ENCODE measurements at regions not wholly inside any gene's neighbourhood (a gene's known extent, or its start where the extent isn't known, plus 50 kb on each side); places are given as distances from the start of the nearest gene placed in this dataset.

GRCh38 chr5:24368115-24368514 lies 276.7 kb downstream of the CDH10 start:
- no peak for DNase-seq

GRCh38 chr5:24376210-24376609 lies 268.6 kb downstream of the CDH10 start:
- DNase-seq: no peak

GRCh38 chr5:24376616-24377015 lies 268.2 kb downstream of the CDH10 start:
- DNase-seq: no peak

GRCh38 chr5:24381861-24382489 lies 262.8 kb downstream of the CDH10 start:
- no peak for DNase-seq

GRCh38 chr5:24385070-24385469 lies 259.7 kb downstream of the CDH10 start:
- DNase-seq: no peak

- no peak for DNase-seq
Measured at GRCh38 chr5:24385617-24386016, 259.2 kb downstream of the CDH10 start.

- no peak for DNase-seq
Measured at GRCh38 chr5:24388448-24388847, 256.3 kb downstream of the CDH10 start.

- DNase-seq: no peak
Measured at GRCh38 chr5:24389968-24390367, 254.8 kb downstream of the CDH10 start.

- no peak for DNase-seq
Measured at GRCh38 chr5:24391816-24392215, 253.0 kb downstream of the CDH10 start.

GRCh38 chr5:24397601-24398000 lies 247.2 kb downstream of the CDH10 start:
- no peak for DNase-seq

- DNase-seq: no peak
Measured at GRCh38 chr5:24401773-24402172, 243.0 kb downstream of the CDH10 start.

GRCh38 chr5:24407466-24407865 lies 237.3 kb downstream of the CDH10 start:
- peak; percentile 26 to 51 for DNase-seq

- no peak for DNase-seq
Measured at GRCh38 chr5:24428345-24428744, 216.4 kb downstream of the CDH10 start.

- no peak for DNase-seq
Measured at GRCh38 chr5:24433555-24433954, 211.2 kb downstream of the CDH10 start.
